A549 (cell line): ENCODE measurements at regions not wholly inside any gene's neighbourhood (a gene's known extent, or its start where the extent isn't known, plus 50 kb on each side); places are given as distances from the start of the nearest gene placed in this dataset.

ENCODE experiments used
- CEBPB ChIP-seq, 2 experiments: fragments of >200 bp in 1 of 2; sonication (Bioruptor Twin) in 1 of 2; formaldehyde crosslinking in 1 of 2; IDR thresholded peaks; 2 replicates each; pipeline ENCODE4 v1.6.1; 2012 to 2016
- EHMT2 ChIP-seq: fragments of 200-600 bp; sonication (generic); IDR thresholded peaks from 2 replicates; pipeline ENCODE4 v1.6.1; 2016; ENCODE audit warnings: antibody characterized with exemption, low read depth, mild to moderate bottlenecking, moderate library complexity
- HOXA7 ChIP-seq: fragments of 250-450 bp; sonication (Bioruptor Pico); IDR thresholded peaks from 2 replicates; pipeline ENCODE4 v1.5.0; 2020; ENCODE audit warnings: mild to moderate bottlenecking, moderate library complexity
- POLR2A ChIP-seq: IDR thresholded peaks from 2 replicates; pipeline ENCODE4 v1.6.1; 2012; ENCODE audit warnings: mild to moderate bottlenecking, low read length
- RAD21 ChIP-seq, 2 experiments: fragments of >200 bp in 1 of 2; sonication (Bioruptor Twin) in 1 of 2; formaldehyde crosslinking in 1 of 2; IDR thresholded peaks in 1 of 2; conservative IDR thresholded peaks in 1 of 2; 2 replicates in 1 of 2; 3 replicates in 1 of 2; pipeline ENCODE4 v1.6.1; 2012 to 2018; ENCODE audit warnings: inconsistent platforms in 1 of 2
- SMC3 ChIP-seq: fragments of >200 bp; sonication (Bioruptor Twin); formaldehyde crosslinking; IDR thresholded peaks from 3 replicates; pipeline ENCODE4 v1.6.1; 2018; ENCODE audit warnings: inconsistent platforms
- TF ChIP-seq, protein P1 (sequence below): fragments of 200-600 bp; sonication (generic); IDR thresholded peaks from 2 replicates; pipeline ENCODE4 v1.6.1; 2016; ENCODE audit warnings: antibody characterized with exemption, mild to moderate bottlenecking, moderate library complexity
- TF ChIP-seq, protein P2 (sequence below): fragments of 250-450 bp; sonication (Bioruptor Pico); IDR thresholded peaks from 2 replicates; pipeline ENCODE4 v1.5.0; 2021; ENCODE audit warnings: mild to moderate bottlenecking, moderate library complexity, borderline replicate concordance
- TF ChIP-seq, protein P3 (sequence below): fragments of >200 bp; sonication (Bioruptor Twin); formaldehyde crosslinking; IDR thresholded peaks from 3 replicates; pipeline ENCODE4 v1.5.1; 2016
- TF ChIP-seq, protein P4 (sequence below): IDR thresholded peaks from 2 replicates; pipeline ENCODE4 v1.6.1; 2012

DNA sequence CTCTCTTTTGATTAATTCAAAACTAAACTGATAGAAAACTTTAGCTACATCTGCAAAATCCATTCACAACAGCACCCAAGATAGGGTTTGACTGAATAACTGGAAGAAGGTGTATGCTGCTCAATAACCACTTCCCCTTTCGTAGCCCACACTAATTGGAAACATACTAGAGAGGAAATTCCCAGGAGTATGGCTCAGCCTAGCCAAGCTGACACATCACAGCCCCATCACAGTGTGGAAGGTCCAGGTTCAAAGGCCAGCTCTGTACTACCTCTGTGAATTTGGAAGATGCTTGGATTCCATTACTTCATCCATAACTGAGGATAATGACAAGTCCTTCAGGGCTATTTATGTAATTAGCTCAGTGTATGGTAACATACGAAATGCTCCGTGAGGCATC is 185.4 kb downstream of the FBXO15 start:
- no peak for TF ChIP-seq HOXA7 (CRISPR knock-in tag)
- TF ChIP-seq RAD21 (conservative IDR thresholded peaks at IDR 0.05 in 1 of 2, IDR thresholded peaks at IDR 0.05 in 1 of 2), result no peak
- TF ChIP-seq, protein P1, sequence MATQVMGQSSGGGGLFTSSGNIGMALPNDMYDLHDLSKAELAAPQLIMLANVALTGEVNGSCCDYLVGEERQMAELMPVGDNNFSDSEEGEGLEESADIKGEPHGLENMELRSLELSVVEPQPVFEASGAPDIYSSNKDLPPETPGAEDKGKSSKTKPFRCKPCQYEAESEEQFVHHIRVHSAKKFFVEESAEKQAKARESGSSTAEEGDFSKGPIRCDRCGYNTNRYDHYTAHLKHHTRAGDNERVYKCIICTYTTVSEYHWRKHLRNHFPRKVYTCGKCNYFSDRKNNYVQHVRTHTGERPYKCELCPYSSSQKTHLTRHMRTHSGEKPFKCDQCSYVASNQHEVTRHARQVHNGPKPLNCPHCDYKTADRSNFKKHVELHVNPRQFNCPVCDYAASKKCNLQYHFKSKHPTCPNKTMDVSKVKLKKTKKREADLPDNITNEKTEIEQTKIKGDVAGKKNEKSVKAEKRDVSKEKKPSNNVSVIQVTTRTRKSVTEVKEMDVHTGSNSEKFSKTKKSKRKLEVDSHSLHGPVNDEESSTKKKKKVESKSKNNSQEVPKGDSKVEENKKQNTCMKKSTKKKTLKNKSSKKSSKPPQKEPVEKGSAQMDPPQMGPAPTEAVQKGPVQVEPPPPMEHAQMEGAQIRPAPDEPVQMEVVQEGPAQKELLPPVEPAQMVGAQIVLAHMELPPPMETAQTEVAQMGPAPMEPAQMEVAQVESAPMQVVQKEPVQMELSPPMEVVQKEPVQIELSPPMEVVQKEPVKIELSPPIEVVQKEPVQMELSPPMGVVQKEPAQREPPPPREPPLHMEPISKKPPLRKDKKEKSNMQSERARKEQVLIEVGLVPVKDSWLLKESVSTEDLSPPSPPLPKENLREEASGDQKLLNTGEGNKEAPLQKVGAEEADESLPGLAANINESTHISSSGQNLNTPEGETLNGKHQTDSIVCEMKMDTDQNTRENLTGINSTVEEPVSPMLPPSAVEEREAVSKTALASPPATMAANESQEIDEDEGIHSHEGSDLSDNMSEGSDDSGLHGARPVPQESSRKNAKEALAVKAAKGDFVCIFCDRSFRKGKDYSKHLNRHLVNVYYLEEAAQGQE, result no peak
- TF ChIP-seq, protein P2, sequence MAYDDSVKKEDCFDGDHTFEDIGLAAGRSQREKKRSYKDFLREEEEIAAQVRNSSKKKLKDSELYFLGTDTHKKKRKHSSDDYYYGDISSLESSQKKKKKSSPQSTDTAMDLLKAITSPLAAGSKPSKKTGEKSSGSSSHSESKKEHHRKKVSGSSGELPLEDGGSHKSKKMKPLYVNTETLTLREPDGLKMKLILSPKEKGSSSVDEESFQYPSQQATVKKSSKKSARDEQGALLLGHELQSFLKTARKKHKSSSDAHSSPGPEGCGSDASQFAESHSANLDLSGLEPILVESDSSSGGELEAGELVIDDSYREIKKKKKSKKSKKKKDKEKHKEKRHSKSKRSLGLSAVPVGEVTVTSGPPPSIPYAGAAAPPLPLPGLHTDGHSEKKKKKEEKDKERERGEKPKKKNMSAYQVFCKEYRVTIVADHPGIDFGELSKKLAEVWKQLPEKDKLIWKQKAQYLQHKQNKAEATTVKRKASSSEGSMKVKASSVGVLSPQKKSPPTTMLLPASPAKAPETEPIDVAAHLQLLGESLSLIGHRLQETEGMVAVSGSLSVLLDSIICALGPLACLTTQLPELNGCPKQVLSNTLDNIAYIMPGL, result no peak
- no peak for TF ChIP-seq POLR2A
- TF ChIP-seq, protein P3, sequence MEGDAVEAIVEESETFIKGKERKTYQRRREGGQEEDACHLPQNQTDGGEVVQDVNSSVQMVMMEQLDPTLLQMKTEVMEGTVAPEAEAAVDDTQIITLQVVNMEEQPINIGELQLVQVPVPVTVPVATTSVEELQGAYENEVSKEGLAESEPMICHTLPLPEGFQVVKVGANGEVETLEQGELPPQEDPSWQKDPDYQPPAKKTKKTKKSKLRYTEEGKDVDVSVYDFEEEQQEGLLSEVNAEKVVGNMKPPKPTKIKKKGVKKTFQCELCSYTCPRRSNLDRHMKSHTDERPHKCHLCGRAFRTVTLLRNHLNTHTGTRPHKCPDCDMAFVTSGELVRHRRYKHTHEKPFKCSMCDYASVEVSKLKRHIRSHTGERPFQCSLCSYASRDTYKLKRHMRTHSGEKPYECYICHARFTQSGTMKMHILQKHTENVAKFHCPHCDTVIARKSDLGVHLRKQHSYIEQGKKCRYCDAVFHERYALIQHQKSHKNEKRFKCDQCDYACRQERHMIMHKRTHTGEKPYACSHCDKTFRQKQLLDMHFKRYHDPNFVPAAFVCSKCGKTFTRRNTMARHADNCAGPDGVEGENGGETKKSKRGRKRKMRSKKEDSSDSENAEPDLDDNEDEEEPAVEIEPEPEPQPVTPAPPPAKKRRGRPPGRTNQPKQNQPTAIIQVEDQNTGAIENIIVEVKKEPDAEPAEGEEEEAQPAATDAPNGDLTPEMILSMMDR, result no peak
- no peak for TF ChIP-seq EHMT2
- TF ChIP-seq, protein P4, sequence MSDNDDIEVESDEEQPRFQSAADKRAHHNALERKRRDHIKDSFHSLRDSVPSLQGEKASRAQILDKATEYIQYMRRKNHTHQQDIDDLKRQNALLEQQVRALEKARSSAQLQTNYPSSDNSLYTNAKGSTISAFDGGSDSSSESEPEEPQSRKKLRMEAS, result no peak
- no peak for TF ChIP-seq SMC3
- TF ChIP-seq CEBPB (IDR thresholded peaks at IDR 0.05), result no peak
